Endometrial microvascular endothelial cells (primary cell): ENCODE measurements at regions not wholly inside any gene's neighbourhood (a gene's known extent, or its start where the extent isn't known, plus 50 kb on each side); places are given as distances from the start of the nearest gene placed in this dataset.

ENCODE experiments used
- in situ Hi-C: cut with HindIII; loops from 2 replicates; pipeline ENCODE4 v1.10.0; 2017; ENCODE audit warnings: low sequenced_read_pairs, low pct_unique_long_range_greater_than_20kb; ENCODE audit errors: inconsistent ontology term

DNA sequence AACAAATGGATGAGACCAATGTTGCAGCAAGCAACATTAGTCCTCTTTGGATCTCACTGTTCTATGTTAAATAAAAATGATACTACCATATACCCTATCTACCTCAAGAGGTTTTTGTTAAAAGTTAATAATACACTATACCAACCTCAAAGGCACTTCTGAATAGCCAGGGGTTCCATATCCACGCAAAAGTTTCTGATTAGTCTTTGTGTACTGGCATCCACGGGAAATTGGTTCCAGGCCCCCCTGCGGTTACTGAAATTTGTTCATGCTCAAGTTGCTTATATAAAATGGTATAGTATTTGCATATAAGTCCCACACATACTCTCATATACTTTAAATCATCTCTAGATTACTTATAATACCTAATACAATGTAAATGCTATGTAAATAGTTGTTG, 585.7 kb downstream of the INSC start:
- in situ Hi-C loops = no loop called here

DNA sequence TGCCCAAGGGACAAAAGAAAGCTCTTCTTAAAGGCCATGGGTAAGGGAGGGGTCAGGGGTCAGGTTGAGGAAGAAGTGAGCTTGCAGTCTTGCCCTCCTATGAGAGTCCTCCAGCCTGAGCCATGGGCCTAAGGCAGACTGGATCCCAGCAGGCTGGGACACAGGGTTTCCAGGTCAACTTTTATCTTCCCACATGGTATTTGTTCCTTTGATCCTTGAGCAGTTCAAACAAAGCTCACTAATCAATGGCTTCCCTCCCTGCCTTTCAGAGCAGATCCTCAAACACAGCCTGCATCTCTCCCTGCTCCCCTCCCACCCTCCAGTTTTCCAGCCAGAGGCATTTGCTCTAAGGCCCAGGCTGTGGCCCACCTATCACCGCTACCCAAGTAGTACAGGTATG, 589.3 kb downstream of the INSC start:
- in situ Hi-C loops = no loop called here

DNA sequence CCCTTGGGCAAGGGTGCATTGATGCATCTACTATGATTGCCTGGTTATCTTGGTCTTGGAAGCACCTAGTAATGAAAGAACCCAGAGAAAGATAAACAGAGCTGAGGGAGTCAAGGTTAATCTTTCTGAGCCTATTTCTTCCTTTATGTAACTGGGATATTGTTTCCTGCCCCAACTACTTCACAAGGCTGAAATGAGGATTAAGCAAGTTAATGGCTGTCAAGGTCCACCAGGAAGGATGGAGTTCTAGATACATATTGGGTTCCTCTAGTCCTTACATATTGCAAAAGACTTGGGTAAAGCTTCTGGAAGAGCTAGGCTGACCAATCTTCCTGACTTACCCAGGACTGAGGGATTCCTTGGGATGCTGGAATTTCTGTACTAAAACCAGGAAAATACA, 589.8 kb downstream of the INSC start:
- in situ Hi-C loops = no loop called here

DNA sequence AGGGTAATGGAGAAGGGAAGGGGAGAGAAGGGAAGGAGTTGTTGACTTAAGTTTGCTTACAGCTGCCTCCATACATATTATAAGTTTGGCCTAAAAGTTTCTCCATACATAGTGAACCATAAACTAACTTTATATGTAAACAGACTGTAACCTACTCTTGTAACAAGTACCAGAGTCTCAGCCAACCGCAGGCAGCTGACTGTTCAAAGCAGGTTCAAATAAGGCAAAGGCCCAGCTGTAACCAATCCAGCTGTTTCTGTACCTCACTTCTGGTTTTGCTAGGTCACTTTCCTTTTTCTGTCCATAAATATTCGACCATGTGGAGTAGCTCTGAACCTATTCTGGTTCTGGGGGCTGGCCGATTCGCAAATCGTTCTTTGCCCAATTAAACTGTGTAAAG, 591.2 kb downstream of the INSC start:
- in situ Hi-C loops = no loop called here

DNA sequence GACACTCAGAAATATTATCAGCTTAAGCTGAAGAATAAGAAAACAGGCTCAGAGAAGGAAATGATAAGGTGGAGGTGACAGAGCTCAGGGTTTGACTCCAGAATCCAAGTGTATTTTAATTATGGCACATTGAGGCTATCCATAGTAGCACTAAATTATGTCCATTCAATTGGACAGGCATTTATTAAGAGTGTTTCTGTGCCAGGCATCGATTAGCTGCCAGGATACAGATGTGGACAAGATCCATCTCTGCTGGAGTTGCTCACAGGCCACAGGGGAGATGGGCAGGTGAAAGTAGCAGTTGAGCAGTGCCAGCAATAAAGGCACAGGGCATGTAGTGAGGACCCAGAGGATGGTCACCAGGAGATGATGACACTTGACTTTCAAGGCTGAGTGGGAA, 592.5 kb downstream of the INSC start:
- in situ Hi-C loops = no loop called here

DNA sequence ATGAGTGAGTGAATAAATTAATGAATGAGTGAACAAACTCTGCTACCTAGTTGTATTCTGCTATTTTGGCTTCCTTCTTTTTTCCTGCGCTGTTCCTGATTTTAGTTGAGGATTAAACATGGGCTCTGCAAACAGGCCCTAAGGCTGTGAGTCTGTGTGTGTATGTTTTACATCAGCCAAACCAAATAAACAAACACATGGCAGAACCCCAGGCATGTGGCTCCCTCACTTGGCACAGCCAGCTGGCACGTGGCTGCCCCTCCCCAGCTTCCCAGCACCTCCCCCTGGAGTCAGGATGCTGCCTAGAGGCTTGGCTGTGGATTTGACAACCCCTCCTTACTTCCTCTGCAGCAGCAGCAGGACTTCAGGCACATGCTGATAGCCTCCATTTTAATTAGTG, 593.2 kb downstream of the INSC start:
- in situ Hi-C loops = no loop called here

DNA sequence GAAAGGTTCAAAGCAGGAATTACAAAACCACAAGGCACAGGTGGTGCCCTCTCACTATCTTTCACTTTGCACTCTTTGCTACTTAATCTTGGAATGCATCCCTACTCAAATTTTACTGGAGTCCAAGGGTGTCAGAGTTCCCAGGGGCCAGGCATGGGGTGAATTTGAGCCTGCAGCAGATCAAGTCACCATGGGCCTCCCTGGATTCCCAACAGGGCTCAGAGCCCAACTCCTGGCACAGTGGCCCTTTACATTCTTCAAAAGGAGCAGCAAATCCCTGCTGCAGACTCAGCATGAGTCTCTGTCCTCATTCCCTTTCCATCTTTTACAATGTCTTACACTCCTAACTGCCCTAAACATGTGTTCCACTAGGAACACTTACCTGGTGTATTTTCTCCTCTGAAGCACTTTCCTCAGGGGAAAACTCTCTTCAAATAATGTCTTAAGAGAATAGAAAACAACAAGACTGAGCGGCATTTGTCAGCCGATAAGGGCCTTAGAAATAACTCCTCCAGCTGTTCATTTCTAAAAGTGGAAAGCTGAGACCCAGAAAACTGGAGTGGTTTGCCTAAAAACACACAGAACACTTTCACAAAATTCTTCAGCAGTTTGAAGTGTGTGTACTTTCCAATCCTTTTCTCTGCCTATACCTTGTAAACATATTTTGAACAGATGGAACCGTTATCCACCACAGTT, 596.0 kb downstream of the INSC start:
- in situ Hi-C loops = no loop called here

DNA sequence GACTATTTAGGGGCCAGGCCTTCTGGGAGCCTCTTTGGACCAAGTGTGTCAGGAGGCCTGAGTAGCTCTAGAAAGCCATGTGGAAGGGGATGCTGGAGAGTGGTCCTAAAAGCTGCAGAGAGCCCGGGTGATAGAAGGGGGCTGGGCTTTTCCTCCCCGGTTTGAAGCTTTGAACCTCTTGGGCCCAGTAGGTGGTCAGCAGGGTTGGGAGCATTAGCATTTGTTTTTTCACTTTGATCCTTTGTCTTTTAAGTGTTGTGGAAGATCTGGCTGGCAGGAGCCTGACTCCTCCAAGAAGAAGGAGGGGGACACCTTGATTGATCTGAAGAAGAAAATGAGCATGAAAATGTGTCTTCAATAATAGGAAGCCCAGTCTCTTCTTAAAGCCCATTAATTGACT, 596.6 kb downstream of the INSC start:
- in situ Hi-C loops = no loop called here

DNA sequence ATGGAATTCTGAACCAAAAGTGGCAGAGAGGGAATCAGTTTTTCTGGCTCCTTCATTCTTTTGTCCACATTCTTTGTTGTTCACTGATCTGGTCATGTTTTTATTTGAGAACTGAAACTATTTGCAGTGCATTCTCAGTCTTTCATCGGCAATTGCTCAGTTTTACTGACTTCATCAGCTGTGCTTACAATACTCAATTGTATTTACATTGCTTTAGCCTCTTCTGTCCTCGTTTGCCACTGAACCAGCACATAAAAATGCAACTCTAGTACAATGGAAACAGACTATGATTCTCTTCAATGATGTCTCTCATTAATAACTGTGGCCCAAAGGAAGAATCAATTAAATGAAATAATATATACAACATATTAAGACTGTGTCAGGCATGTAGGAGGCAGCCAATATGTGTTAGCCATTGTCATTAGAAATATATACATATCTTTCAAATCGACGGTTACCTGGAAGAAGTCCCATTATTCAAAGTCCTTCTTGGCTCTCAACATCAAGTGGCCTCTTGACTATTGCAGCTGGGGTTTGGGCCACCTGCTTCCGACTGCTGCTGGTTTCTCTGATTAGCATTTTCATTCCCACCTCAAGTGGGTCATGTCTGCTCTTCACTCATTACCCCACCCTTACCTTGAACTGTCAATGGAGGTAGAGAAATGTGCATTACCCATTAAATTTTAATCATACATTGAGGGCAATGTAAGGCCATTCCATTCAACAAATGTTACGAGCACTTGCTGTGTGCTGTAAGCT, 600.1 kb downstream of the INSC start:
- in situ Hi-C loops = no loop called here

DNA sequence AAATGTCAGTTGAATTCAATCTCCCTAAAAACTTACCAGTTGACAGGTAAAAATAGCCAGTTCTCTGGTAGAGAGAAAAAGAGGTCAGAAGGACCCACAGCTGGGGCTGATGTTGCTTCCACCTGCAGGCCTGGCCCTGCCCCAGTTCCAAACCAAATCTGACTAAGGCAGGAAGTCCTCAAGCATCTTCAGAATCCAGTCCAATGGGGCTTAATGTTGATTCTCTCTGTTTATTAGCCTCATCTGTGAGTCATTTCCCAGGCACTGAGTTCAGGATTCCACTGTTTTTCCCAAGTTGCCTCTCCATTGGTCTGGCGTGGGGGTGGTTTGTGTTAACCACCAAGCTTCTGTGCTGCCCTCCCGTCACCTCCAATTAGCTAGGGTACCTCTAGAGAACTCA, 601.8 kb downstream of the INSC start:
- in situ Hi-C loops = no loop called here

DNA sequence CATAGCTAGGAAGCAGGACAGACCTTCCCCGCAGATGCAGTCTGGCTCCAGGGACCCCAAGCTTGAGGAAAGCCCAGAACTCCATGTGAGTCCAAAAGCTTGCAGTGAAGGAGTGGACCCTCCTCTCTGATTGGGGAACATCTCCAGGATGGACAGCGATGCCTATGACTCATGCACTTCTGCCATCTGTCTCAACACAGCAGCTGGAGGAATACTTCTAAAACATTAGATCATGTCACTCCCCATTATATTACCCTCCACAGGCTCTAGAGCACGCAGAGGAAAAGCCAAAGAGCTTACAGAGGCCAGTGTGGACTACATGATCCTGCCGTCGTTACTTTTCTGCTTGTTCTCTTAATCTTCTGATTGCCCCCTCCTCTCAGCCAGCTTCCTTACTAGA, 605.7 kb downstream of the INSC start:
- in situ Hi-C loops = no loop called here

DNA sequence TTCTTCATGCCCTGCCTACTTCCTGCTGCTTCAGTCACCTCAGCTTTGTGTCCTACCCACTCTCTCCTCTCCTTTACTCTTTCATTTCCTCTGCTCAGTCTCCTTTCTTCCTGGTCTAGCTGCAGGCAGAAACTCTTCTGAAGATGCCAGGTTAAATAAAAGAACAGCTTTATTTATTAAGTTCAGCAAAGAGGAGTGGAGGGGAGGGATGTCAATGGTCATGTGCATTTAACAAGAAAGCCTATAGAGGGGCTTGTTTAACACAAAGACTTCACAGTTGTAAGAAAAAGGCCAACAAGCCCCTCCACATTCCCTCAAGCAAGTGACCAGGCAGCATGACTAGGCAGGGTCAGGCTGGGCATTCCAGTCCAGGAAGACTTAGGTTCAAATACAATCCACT, 609.2 kb downstream of the INSC start:
- in situ Hi-C loops = no loop called here

DNA sequence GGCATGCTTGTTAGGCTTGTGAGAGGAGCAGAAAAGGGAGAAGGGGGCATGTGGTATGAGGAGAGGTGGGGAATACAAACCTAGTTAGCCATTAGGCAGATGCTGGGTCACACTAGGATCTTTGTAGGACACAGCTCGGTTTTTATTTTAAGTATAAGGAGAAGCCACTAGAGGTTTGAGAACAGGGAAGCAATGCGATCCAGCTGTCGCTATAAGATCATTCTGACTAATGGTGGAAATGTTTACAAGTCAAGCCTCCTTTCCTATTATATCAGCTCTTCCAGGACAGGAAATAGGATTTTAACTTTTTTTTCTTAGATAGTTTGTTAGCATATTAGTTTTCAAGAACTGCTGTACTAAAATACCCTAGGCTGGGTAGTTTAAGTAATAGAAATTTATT, 609.9 kb downstream of the INSC start:
- in situ Hi-C loops = no loop called here

DNA sequence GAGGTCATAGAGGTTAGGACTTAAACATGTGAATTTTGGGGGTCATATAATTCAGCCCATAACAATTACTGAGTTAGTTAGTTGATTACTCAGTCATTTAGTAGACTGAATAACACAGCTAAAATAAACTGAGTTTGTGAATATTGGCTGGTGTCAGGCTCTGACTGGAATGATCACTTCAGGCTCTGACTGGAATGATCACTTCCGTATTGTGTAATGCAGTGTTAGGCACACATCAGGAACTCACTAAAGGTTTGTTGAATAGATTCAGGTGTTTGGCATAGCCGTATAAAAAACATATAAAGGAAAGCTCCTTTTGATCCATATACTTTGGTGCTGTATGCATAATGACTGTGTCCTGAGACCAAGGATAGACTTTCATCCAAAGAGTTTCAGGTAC, 610.5 kb downstream of the INSC start:
- in situ Hi-C loops = no loop called here

DNA sequence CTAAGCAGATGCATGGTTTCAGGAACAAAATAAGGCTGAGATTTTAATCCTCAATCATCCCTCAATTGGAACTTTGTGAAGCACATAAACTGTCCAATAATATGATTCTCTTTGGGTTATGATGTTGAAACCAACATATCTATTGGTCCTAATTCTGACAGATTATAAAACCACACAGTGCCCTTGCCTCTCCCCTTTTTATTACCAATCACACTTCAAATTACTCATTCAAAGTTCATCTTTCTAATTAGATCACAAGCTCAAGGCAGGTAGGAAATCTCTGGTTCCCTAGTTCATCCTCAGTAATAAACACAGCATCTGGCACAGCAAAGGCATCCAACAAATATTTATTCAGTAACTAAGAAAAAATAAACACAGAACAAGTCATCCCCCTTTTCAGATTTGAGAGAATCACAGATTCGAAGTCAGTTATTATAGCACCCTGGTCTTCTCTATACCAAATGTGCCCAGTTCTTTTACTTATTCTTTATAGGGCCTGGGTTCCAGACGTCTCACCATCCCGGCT, 611.6 kb downstream of the INSC start:
- in situ Hi-C loops = no loop called here

DNA sequence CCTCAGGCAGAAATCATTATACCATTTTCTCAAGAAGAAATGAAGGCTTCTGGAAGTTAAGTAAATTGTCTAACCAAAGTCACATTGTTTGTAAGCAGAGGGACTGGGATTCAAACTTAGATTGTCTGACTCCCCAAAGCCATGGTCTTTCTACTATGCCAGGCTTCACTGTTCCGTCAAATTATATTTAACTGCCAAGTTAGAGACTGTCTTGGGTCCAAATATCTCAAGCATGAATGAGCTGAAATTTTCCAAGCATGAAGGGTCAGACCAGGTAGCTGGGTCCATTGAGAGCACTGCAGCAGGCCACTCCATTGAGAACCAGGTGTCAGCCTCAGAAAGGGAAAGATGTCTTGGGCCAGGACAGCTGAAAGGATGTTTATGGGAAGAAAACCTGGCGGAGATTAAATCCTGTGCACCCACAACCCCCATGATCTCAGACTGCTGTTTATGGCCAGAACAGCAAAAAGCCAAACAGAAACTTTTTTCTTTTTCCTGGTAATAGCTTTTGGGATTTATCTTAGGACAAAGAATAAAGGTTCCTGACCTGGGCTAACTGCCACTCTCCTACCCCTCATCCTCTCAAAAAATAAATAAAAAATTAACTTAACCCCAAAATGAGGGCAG, 612.3 kb downstream of the INSC start:
- in situ Hi-C loops = no loop called here

DNA sequence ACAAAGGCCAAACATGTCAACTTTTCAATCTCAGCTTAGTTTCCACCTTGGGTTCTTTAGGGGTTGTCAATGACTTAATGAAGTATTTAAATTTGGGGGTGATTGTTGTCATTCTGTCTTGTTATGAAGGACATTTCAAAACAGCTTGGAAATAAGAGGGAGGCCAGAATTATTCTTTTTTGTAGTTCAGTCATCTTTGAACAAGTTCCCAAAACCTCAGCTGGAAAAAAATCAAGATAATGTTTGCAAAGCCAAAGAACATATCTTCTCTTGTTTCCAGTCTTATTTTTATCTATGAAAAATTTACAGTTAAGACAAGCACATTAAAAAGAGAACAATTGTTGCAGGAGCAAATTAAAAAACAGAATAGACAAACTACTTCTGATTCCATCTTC, 612.8 kb downstream of the INSC start:
- in situ Hi-C loops = no loop called here

DNA sequence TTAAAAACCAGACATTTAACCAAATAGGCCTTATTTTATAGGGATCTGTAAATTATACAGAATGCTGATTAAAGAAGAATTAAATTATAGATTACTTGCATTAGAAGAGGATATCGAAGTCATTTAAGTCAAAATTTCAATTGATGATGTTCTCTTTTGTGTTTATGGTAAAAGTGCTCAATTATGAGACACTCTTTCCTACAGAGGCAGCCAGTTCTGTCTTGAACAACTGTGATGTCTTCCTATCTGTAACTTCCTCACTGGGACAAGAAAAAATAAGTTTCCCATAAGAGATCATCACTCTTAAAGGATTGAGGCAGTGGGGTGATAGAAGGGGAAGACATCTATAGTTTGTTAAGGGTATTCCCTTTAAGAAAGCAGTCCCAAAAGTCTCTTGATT, 613.5 kb downstream of the INSC start:
- in situ Hi-C loops = no loop called here

DNA sequence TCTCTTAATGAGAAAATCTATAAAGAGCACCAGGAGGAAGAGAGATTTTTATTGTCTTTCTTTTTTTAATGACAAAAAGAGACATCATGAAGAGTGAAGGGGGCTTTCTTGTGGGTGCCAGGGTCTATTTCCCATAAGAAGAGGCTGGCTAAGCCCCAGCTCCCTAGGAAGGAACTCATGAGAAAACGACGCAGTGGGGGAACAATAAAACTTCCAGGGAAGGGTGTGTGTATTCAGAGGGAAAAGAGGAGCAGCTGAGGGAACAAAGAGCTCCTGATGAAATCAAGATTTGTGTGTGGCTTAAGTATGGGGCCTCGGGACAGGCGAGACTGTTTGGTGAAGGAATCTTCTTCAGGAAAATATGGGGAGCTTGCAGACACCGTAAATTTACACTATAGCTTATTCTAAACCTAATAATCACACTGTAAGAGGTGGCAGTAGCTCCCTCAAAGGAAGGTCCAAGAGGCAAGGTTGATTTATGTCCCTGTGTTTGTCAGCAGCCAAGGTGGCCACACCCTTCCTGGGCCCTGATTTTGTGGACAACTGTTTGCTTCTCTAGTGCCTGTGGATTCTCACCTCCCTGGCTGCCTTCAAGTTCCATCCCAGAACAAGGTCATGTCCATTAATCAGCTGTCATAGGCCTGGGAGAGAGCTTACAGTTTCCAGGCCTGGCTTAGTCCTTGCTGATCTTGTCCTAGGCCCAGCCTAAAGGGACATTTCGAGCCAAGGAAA, 615.7 kb downstream of the INSC start:
- in situ Hi-C loops = no loop called here

DNA sequence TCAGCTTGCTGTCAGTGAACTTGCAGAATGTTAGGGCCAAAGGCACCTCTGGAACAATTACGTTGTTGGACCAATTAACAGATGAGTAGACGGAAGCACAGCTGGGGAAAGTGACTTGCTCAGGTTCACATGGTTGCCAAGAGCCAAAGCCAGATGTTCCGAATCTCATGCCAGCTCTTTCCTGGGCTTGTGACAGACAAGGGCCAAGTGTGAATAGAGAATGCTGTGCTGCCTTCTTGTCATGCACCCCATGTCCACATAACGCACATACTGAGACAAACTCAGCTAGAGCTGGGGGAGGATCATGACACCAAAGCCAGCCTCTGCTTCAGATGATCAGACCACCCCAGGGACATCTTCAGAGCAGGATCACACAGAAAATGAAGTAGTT, 616.3 kb downstream of the INSC start:
- in situ Hi-C loops = no loop called here
